NCI-H1105 (cell line): ENCODE measurements at regions not wholly inside any gene's neighbourhood (a gene's known extent, or its start where the extent isn't known, plus 50 kb on each side); places are given as distances from the start of the nearest gene placed in this dataset.
"Not testable (repeated sequence)": the region's sequence is repeated elsewhere in the genome, so short reads cannot be mapped to it uniquely, and the experiment has no call there.

Source experiments
- DNase-seq: peaks from one replicate; lab custom pipeline; 2025; lab: John Stamatoyannopoulos, UW

DNA sequence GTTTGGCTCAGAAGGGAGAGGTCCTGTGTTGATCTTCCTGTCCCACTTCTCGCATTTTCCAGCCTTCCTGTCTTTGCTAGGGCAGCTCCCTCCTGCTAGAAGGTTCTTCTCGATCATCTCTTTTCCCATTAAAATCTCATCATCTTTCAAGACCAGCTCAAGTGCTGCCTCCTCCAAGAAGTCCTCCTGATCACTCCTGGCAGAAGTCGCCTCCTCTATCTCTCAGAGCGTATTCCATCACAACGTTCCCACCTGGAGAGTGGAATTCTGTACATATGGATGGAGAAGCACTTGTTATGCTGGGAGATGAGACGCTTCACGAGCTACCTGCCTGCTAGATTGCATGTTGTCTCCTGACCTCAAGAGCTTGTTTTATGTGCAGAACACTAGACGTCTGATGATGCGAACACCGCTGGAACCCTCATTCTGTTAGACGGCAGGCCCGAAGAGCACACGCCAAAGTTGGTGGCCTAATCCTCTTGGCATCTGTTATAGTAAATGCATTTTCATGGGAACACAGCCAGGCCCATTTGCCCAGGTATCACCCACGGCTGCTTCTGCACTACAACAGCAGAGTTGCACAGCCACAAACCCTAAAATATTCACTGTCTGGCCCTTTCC, 68.0 kb upstream of the INSIG1 start:
- DNase-seq = no peak

DNA sequence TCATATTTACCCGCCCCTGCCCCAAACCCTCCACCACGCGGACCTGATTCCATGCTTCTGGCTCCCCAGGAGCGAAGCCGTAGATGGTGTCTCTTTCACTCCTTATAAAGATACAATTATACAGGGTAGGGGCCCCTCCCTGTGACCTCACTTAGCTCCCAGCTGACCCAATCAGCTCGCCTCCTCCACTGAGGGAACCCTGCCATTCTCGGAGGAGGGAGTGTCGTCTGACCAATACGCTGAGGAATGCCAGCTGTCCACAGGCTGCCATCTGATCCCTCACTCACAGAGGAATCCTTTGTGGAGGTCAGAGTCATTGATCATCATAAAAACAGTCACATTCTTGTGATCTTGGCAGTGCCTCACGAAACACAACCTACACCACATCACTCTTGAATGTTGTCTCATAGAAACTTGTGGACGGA, 67.5 kb upstream of the INSIG1 start:
- DNase-seq = no peak

DNA sequence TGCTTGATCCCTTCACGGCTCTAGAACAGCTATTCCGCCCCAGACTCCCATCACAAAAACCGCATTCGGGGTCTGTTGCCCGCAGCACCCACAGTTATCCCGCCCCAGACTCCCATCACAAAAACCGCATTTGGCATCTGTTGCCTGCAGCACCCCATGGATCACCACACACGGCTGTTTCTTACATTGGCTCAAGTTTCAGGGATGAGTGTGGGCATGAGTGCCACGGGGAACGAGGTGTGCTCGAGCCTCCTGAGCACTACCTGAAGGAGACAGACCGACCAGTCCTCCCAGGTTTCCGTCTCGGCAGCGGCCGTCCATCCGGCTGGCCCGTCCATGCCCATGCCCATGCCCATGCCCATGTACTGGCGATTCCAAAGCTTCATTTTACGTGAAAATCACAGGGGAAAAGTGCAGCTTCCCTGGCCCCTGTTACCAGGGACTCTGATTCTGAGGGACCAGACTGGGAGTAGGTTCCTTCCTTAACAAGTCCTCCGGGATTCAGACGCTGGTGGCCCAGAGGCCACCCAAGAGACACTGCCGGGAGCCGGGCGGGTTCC, 66.4 kb upstream of the INSIG1 start:
- no peak for DNase-seq

DNA sequence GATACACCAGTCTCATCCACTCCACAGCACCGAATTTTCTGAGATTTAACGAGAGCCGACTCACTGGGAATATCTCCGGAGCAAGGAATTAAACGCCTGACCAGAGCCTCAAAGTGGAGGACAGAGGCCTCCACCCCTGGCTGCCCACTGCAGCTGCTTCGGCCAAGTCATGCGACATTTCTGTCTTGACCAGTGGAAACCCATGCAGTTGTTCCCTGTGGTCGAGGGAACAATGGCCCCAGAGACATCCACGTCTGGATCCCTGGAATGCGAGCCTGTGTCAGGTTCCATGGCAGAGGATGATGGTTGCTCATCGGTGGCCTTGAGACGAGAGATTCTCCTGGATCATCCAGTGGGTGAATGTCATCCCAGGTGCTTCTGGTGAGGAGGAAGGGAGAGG, 65.7 kb upstream of the INSIG1 start:
- DNase-seq = no peak

DNA sequence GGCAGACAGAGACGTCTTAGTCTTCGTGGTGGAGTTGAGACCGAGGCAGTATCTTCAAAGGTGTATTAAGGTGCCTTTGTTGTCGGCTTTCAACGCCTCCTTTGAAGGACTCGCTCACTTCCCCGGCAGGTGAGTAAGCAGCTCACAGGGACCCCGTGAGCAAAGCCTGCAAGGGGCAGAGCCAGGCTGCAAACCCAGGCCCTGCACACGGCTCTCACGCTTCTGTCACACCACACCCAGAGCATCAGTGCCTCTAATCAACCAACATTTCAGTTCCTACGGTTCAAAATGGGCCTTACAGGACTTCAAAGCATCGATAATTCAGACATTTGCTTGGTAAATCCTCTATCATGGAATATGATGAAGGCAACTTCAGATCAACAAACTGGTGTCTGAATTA, 64.8 kb upstream of the INSIG1 start:
- no peak for DNase-seq

GRCh38 chr7:155233311-155234157, 64.1 kb upstream of the INSIG1 start:
- no peak for DNase-seq

DNA sequence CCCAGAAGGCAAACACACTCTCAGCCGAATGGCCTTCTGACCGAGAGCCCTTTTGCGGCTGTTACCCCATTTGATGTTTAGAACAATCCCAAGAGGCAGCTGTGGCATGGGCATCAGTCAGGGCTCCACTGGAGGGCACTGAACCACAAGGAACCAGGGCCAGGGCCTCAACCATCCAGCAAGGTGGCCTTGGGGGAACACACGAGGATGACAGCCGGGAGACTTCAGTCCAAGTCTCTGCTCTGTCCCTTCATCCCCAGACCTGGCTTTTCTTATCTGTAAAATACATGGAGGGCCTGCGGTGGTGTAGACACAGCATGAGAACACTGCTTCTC, 63.6 kb upstream of the INSIG1 start:
- no peak for DNase-seq

- DNase-seq = no peak
Observed at GRCh38 chr7:155234950-155235789, 62.5 kb upstream of the INSIG1 start.

- no peak for DNase-seq
Observed at GRCh38 chr7:155236386-155236785, 61.3 kb upstream of the INSIG1 start.

DNA sequence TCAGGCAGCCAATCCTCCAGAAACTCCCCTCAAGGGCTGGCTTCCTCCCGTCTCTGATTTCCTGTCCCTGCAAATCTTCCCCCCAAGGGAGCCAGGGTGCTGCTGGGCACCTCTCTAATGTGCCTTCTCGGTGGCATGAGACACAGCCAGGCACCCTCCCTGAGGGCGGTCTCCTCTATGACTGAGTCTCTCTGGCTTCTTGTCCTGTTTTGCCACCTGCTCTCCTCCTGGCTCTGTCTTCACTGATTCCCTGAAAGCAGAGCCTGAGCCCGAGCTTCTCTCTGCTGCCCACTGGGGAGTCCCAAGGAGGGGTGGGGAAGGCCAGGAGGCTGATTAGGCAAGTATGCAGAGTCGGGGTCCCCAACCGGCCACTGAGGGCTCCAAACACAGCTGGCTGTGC, 60.4 kb upstream of the INSIG1 start:
- DNase-seq = no peak

DNA sequence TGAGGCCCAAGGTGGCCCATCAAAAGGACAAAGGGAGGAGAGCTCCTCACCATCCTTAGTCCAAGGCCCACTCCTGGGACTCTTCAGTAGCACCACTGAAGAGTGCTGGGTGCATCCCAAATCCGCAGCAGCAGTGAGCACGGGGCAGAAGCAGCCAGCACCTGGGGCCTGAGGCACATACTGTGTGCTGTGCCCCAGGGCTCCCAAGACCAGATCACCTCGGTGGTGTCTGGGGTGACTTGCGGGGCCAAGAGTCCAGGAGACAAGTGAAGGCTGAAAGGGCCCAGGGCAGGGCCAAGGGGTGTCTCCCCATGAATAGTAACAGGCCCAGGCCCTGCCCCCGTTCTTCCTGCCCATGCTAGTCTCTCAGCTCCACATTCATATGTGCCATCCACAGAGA, 59.9 kb upstream of the INSIG1 start:
- DNase-seq = no peak

- not testable (repeated sequence) for DNase-seq
Observed at GRCh38 chr7:155239431-155240087, 58.1 kb upstream of the INSIG1 start.

GRCh38 chr7:155244675-155245074, 53.0 kb upstream of the INSIG1 start:
- no peak for DNase-seq

DNA sequence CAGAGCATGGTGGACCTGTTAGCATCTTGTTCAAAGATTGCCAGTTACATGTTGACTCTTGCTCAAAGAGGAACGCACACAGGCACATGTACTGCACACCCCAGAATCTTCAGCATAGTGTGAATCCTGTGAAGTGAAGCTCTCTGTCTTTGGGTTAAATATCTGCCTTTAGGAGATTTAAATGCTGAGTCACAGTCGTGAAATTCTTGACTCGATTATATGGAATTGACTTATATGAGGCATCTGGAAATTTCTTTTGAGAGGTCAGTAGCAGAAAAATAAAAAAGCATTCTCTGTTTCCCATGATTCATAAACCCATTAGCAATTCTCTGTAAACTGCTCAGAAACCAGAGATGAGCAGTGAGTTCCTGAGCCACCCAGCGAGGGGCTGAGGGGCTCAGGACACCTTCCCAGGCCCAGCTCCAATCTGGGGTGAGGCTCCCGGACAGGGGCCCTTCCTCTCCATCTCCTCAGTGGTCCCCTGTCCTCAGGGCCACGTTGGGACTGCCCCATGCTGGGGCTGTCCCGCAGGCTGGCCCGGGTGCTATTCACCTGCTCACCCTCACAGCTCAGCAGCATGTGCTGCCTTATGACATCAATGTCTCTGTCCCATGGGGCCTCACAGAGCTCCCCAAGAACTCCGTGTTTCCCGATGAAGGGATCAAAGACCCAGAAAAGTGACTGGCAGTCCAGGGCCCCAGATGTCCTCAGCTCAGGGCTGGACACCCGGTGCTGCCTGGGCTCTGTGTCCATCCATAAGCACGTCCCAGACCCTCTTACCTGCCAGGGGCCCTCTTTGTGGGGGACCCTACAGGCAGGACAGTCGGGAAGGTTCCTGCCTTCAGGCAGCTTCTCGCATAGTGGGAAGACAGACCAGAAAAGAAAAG, 50.0 kb upstream of the INSIG1 start:
- no peak for DNase-seq
